ENCODE measurements at regions not wholly inside any gene's neighbourhood (a gene's known extent, or its start where the extent isn't known, plus 50 kb on each side); places are given as distances from the start of the nearest gene placed in this dataset.

DNA sequence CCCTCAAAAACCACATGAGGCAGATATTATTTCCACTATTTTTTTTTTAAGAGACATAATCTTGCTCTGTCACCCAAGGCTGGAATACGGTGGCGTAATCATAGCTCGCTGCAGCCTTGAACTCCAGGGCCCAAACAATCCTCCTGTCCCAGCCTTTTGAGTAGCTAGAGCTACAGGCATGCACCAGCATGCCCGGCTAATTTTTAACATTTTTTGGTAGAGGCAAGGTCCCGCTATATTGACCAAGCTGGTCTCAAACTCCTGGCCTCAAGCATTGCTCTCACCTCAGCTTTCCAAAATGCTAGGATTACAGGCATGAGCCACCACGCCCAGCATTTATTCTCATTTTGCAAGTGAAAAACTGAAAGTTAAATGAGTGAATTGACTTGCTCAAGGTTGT, 50.8 kb upstream of the PIAS1 start:
- no peaks in the 10 kb centered on the region for H3K4me1 ChIP-seq (ENCODE audit: control insufficient read depth, insufficient read depth, low read length)
- H3K9me3 Mint-ChIP-seq, result peaks cover 0 to 3% of the 10 kb centered on the region in 2 donors
- intact Hi-C loops (cut with micrococcal nuclease), result no loop called here
- 94% methylated on average over 6 of the region's 6 CpGs for WGBS (ENCODE audit: insufficient coverage)
- H3K27me3 ChIP-seq (ENCODE audit: control insufficient read depth, insufficient read depth, low read length), result no peaks in the 10 kb centered on the region
- DNase-seq (no peak), ATAC-seq (no peak)
- no peak overlapping the region for H3K4me3 ChIP-seq (ENCODE audit: low read length)
- H3K9me3 ChIP-seq (ENCODE audit: control insufficient read depth, insufficient read depth, low read length), result peaks cover 10% of the 10 kb centered on the region
- H3K27ac ChIP-seq (ENCODE audit: low read length), result no peak overlapping the region
- H3K36me3 ChIP-seq (ENCODE audit: control insufficient read depth, insufficient read depth, low read length), result no peaks in the 10 kb centered on the region
- no peaks in the 10 kb centered on the region for H3K4me1 Mint-ChIP-seq
- peaks cover 9 to 21% of the 10 kb centered on the region in 2 donors for H3K27me3 Mint-ChIP-seq (ENCODE audit: low read depth in 2 of 2)
- H3K4me3 Mint-ChIP-seq, result no peak overlapping the region
- H3K27ac Mint-ChIP-seq, result no peak overlapping the region
- TF ChIP-seq, protein P1, sequence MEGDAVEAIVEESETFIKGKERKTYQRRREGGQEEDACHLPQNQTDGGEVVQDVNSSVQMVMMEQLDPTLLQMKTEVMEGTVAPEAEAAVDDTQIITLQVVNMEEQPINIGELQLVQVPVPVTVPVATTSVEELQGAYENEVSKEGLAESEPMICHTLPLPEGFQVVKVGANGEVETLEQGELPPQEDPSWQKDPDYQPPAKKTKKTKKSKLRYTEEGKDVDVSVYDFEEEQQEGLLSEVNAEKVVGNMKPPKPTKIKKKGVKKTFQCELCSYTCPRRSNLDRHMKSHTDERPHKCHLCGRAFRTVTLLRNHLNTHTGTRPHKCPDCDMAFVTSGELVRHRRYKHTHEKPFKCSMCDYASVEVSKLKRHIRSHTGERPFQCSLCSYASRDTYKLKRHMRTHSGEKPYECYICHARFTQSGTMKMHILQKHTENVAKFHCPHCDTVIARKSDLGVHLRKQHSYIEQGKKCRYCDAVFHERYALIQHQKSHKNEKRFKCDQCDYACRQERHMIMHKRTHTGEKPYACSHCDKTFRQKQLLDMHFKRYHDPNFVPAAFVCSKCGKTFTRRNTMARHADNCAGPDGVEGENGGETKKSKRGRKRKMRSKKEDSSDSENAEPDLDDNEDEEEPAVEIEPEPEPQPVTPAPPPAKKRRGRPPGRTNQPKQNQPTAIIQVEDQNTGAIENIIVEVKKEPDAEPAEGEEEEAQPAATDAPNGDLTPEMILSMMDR (IDR thresholded peaks at IDR 0.05), result no peak
- no peaks in the 10 kb centered on the region for H3K36me3 Mint-ChIP-seq
